ENCODE measurements at regions not wholly inside any gene's neighbourhood (a gene's known extent, or its start where the extent isn't known, plus 50 kb on each side); places are given as distances from the start of the nearest gene placed in this dataset.
A peak's percentile ranks its signal among the peaks of the same experiment; 100 is the strongest.

DNA sequence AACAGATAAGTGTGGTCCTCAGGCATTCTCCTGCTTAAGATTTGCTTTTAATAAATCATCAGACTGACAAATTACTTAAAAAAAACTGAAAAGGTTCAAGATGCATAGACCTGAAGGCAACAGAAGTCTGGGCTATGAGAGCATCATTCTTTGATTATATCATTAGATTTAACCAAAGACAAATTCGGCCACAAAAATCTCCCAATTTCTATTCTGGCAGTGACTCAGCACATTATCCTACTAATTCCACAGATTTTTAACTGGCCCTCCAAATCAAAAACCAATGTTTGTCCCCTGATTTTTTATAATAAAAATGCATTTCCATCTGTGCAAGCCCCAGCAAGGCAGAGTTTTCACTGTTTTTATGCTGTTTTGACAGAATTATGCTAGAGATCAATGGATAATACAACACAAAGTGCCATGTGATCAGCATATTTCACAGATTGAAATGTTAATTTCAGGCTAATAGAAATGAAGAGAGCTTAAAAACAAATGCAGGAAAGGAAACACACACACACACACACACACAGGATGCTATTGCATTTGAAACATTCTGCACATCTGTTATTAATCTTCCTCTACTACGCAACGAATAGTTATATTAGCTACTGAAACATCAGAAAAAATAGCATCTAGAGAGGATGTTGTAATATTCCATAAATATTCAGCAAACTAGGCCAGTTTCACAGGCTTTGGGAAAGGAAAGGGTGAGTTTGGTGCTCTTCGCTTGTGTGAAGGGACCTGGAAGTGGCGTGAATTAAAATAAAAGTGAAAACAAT lies 177.6 kb upstream of the ST8SIA4 start:
- Histone ChIP-seq H3K27ac (replicated peaks; ENCODE audit: low read length) (no peak overlapping the region), H2BK120ac (ENCODE audit: low read depth, low read length) (no peak overlapping the region), H3K9me3 (replicated peaks in 1 of 2; ENCODE audit: control insufficient read depth in 2 of 2, insufficient read depth in 1 of 2, low read depth in 1 of 2, low read length in 2 of 2) (peaks cover 0 to 8% of the 10 kb centered on the region in 2 donors), H3K23ac (ENCODE audit: low read depth, low read length, poor library complexity) (no peak overlapping the region), H4K91ac (ENCODE audit: low read depth, low read length, poor library complexity) (no peak overlapping the region), H3K4me1 (ENCODE audit: control insufficient read depth in 2 of 2, insufficient read depth in 1 of 2, low read depth in 1 of 2, low read length in 2 of 2) (no peaks in the 10 kb centered on the region), H2BK15ac (ENCODE audit: low read length) (no peak overlapping the region), H3K79me1 (ENCODE audit: low read depth, low read length) (no peaks in the 10 kb centered on the region), H3K36me3 (replicated peaks in 1 of 2; ENCODE audit: control insufficient read depth in 2 of 2, insufficient read depth in 2 of 2, low read length in 2 of 2) (no peaks in the 10 kb centered on the region), H3K4me2 (ENCODE audit: insufficient read depth, low read length, poor library complexity, severe bottlenecking) (no peak overlapping the region), H3K4me3 (ENCODE audit: low read length in 2 of 2) (no peak overlapping the region), H3K4ac (ENCODE audit: low read length) (no peak overlapping the region), H4K8ac (ENCODE audit: low read depth, low read length) (no peak overlapping the region), H2AK5ac (ENCODE audit: low read depth, low read length) (no peak overlapping the region), H2AFZ (ENCODE audit: low read length) (peak overlapping the region; percentile 17), H2BK5ac (ENCODE audit: low read length) (no peak overlapping the region), H2BK12ac (ENCODE audit: low read length) (no peak overlapping the region), H3K14ac (ENCODE audit: low read length) (no peak overlapping the region), H3K9ac (ENCODE audit: low read depth, low read length, poor library complexity) (no peak overlapping the region), H3K18ac (ENCODE audit: low read length) (no peak overlapping the region), H3K27me3 (ENCODE audit: control insufficient read depth in 3 of 3, insufficient read depth in 3 of 3, low read depth in 1 of 3, low read length in 3 of 3) (no peaks in the 10 kb centered on the region)
- no peak for DNase-seq (ENCODE audit: low spot score)
- WGBS, 2 donors (ENCODE audit: extremely low coverage in 2 of 2, insufficient read length in 2 of 2, insufficient replicate concordance in 1 of 2): no CpG with 5 or more reads among the region's 5 CpGs

- Histone ChIP-seq H3K14ac (ENCODE audit: low read length) (no peak overlapping the region), H2BK5ac (ENCODE audit: low read length) (no peak overlapping the region), H3K4me3 (ENCODE audit: low read length in 2 of 2) (no peak overlapping the region), H4K8ac (ENCODE audit: low read depth, low read length) (no peak overlapping the region), H3K4ac (ENCODE audit: low read length) (no peak overlapping the region), H3K18ac (ENCODE audit: low read length) (no peak overlapping the region), H3K36me3 (replicated peaks in 1 of 2; ENCODE audit: control insufficient read depth in 2 of 2, insufficient read depth in 2 of 2, low read length in 2 of 2) (no peaks in the 10 kb centered on the region), H3K23ac (ENCODE audit: low read depth, low read length, poor library complexity) (no peak overlapping the region), H3K9ac (ENCODE audit: low read depth, low read length, poor library complexity) (no peak overlapping the region), H2AK5ac (ENCODE audit: low read depth, low read length) (no peak overlapping the region), H4K91ac (ENCODE audit: low read depth, low read length, poor library complexity) (no peak overlapping the region), H3K4me1 (ENCODE audit: control insufficient read depth in 2 of 2, insufficient read depth in 1 of 2, low read depth in 1 of 2, low read length in 2 of 2) (no peaks in the 10 kb centered on the region), H3K27ac (replicated peaks; ENCODE audit: low read length) (no peak overlapping the region), H2BK12ac (ENCODE audit: low read length) (no peak overlapping the region), H3K4me2 (ENCODE audit: insufficient read depth, low read length, poor library complexity, severe bottlenecking) (no peak overlapping the region), H3K79me1 (ENCODE audit: low read depth, low read length) (no peaks in the 10 kb centered on the region), H2AFZ (ENCODE audit: low read length) (no peak overlapping the region), H2BK120ac (ENCODE audit: low read depth, low read length) (no peak overlapping the region), H3K27me3 (ENCODE audit: control insufficient read depth in 3 of 3, insufficient read depth in 3 of 3, low read depth in 1 of 3, low read length in 3 of 3) (no peaks in the 10 kb centered on the region), H3K9me3 (replicated peaks in 1 of 2; ENCODE audit: control insufficient read depth in 2 of 2, insufficient read depth in 1 of 2, low read depth in 1 of 2, low read length in 2 of 2) (peaks cover 0 to 2% of the 10 kb centered on the region in 2 donors), H2BK15ac (ENCODE audit: low read length) (no peak overlapping the region)
- no peak for DNase-seq (ENCODE audit: low spot score)
- WGBS, 2 donors (ENCODE audit: extremely low coverage in 2 of 2, insufficient read length in 2 of 2, insufficient replicate concordance in 1 of 2): no CpG with 5 or more reads among the region's 1 CpG
These were observed 165.2 kb upstream of the ST8SIA4 start for GRCh38 chr5:101068298-101068697.

- no peak overlapping the region for H2AFZ ChIP-seq (ENCODE audit: low read length)
- H2AK5ac ChIP-seq (ENCODE audit: low read depth, low read length): no peak overlapping the region
- H3K4me2 ChIP-seq (ENCODE audit: insufficient read depth, low read length, poor library complexity, severe bottlenecking): no peak overlapping the region
- no peak overlapping the region for H2BK12ac ChIP-seq (ENCODE audit: low read length)
- H3K23ac ChIP-seq (ENCODE audit: low read depth, low read length, poor library complexity): no peak overlapping the region
- no peaks in the 10 kb centered on the region for H3K4me1 ChIP-seq (ENCODE audit: control insufficient read depth in 2 of 2, insufficient read depth in 1 of 2, low read depth in 1 of 2, low read length in 2 of 2)
- WGBS, 2 donors (ENCODE audit: extremely low coverage in 2 of 2, insufficient read length in 2 of 2, insufficient replicate concordance in 1 of 2): no CpG with 5 or more reads among the region's 4 CpGs
- H3K36me3 ChIP-seq (replicated peaks in 1 of 2; ENCODE audit: control insufficient read depth in 2 of 2, insufficient read depth in 2 of 2, low read length in 2 of 2): no peaks in the 10 kb centered on the region
- H3K9ac ChIP-seq (ENCODE audit: low read depth, low read length, poor library complexity): no peak overlapping the region
- no peak overlapping the region for H2BK120ac ChIP-seq (ENCODE audit: low read depth, low read length)
- no peaks in the 10 kb centered on the region for H3K79me1 ChIP-seq (ENCODE audit: low read depth, low read length)
- no peak overlapping the region for H2BK15ac ChIP-seq (ENCODE audit: low read length)
- peaks cover 0 to 6% of the 10 kb centered on the region in 2 donors for H3K9me3 ChIP-seq (replicated peaks in 1 of 2; ENCODE audit: control insufficient read depth in 2 of 2, insufficient read depth in 1 of 2, low read depth in 1 of 2, low read length in 2 of 2)
- H2BK5ac ChIP-seq (ENCODE audit: low read length): no peak overlapping the region
- H4K8ac ChIP-seq (ENCODE audit: low read depth, low read length): no peak overlapping the region
- no peaks in the 10 kb centered on the region for H3K27me3 ChIP-seq (ENCODE audit: control insufficient read depth in 3 of 3, insufficient read depth in 3 of 3, low read depth in 1 of 3, low read length in 3 of 3)
- no peak overlapping the region for H3K18ac ChIP-seq (ENCODE audit: low read length)
- H3K4me3 ChIP-seq (ENCODE audit: low read length in 2 of 2): no peak overlapping the region
- H4K91ac ChIP-seq (ENCODE audit: low read depth, low read length, poor library complexity): no peak overlapping the region
- no peak overlapping the region for H3K14ac ChIP-seq (ENCODE audit: low read length)
- H3K4ac ChIP-seq (ENCODE audit: low read length): no peak overlapping the region
- DNase-seq (ENCODE audit: low spot score): no peak
- no peak overlapping the region for H3K27ac ChIP-seq (replicated peaks; ENCODE audit: low read length)
These were observed 164.3 kb upstream of the ST8SIA4 start for GRCh38 chr5:101067429-101067828.

GRCh38 chr5:101062902-101063301 lies 159.8 kb upstream of the ST8SIA4 start:
- H2BK120ac ChIP-seq (ENCODE audit: low read depth, low read length): no peak overlapping the region
- no peak overlapping the region for H2BK15ac ChIP-seq (ENCODE audit: low read length)
- no peak overlapping the region for H3K4ac ChIP-seq (ENCODE audit: low read length)
- H3K27me3 ChIP-seq (ENCODE audit: control insufficient read depth in 3 of 3, insufficient read depth in 3 of 3, low read depth in 1 of 3, low read length in 3 of 3): no peaks in the 10 kb centered on the region
- H3K4me2 ChIP-seq (ENCODE audit: insufficient read depth, low read length, poor library complexity, severe bottlenecking): no peak overlapping the region
- H3K23ac ChIP-seq (ENCODE audit: low read depth, low read length, poor library complexity): no peak overlapping the region
- no peak overlapping the region for H3K9ac ChIP-seq (ENCODE audit: low read depth, low read length, poor library complexity)
- no peak overlapping the region for H3K14ac ChIP-seq (ENCODE audit: low read length)
- H2AK5ac ChIP-seq (ENCODE audit: low read depth, low read length): no peak overlapping the region
- no peaks in the 10 kb centered on the region for H3K79me1 ChIP-seq (ENCODE audit: low read depth, low read length)
- H2AFZ ChIP-seq (ENCODE audit: low read length): no peak overlapping the region
- H3K4me1 ChIP-seq (ENCODE audit: control insufficient read depth in 2 of 2, insufficient read depth in 1 of 2, low read depth in 1 of 2, low read length in 2 of 2): no peaks in the 10 kb centered on the region
- no peak overlapping the region for H2BK5ac ChIP-seq (ENCODE audit: low read length)
- H4K91ac ChIP-seq (ENCODE audit: low read depth, low read length, poor library complexity): no peak overlapping the region
- H4K8ac ChIP-seq (ENCODE audit: low read depth, low read length): no peak overlapping the region
- no peak overlapping the region for H3K27ac ChIP-seq (replicated peaks; ENCODE audit: low read length)
- peaks cover 0 to 12% of the 10 kb centered on the region in 2 donors for H3K9me3 ChIP-seq (replicated peaks in 1 of 2; ENCODE audit: control insufficient read depth in 2 of 2, insufficient read depth in 1 of 2, low read depth in 1 of 2, low read length in 2 of 2)
- no peak for DNase-seq (ENCODE audit: low spot score)
- no peak overlapping the region for H2BK12ac ChIP-seq (ENCODE audit: low read length)
- no peaks in the 10 kb centered on the region for H3K36me3 ChIP-seq (replicated peaks in 1 of 2; ENCODE audit: control insufficient read depth in 2 of 2, insufficient read depth in 2 of 2, low read length in 2 of 2)
- no peak overlapping the region for H3K18ac ChIP-seq (ENCODE audit: low read length)
- no peak overlapping the region for H3K4me3 ChIP-seq (ENCODE audit: low read length in 2 of 2)
